ENCODE measurements at regions not wholly inside any gene's neighbourhood (a gene's known extent, or its start where the extent isn't known, plus 50 kb on each side); places are given as distances from the start of the nearest gene placed in this dataset.

DNA sequence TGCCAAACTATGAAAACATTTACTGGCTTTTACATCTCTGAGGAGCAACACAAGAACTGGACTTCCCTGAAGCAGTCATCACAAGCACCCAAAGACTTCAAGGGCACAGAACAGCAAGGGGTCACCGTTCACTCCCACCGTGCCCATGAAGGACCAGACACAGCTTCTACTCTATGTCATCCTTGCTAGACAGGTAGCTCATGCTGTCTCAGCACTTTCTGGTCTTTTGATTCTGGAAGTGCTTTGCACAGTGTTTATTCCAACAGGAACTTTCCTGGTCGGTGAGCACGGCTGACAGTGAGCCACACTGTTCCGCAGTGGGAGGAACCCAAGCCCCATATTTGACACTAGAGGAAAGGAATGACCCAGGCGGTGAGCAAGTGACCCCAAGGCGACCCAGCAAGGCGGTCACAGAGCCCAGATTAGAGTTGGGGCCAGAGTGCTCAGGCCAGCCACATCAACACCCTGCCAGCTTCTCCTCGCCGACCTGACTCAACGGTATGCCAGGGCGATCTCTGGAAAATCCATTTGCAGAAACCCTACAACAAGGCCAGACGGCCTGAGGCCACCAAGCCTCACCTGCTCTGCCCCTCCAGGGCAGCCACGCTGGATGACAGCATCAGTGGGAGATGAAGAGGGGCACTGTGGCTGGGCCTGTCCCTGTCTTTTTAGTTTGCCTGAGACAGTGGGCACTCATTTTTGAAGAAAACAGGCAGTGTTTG lies 318.6 kb downstream of the TCERG1L start:
- no peak for DNase-seq

DNA sequence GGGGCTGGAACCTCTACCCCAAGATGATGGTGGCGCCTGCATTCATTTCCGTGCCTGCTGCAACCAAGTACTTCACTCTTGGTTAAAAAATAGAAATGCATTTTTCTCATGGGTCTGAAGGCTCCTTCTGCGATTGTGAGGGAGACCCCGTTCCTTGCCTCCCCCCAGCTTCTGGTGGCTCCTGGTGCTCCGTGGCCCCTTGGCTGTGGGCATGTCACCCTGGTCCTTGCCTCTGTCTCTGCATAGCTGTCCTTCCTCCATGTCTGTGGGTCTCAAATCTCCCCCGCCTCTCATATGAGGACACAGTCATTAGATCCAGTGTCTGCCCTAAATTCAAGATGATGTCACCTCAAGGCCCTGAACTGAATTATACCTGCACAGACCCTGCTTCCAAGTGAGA lies 317.9 kb downstream of the TCERG1L start:
- no peak for DNase-seq

DNA sequence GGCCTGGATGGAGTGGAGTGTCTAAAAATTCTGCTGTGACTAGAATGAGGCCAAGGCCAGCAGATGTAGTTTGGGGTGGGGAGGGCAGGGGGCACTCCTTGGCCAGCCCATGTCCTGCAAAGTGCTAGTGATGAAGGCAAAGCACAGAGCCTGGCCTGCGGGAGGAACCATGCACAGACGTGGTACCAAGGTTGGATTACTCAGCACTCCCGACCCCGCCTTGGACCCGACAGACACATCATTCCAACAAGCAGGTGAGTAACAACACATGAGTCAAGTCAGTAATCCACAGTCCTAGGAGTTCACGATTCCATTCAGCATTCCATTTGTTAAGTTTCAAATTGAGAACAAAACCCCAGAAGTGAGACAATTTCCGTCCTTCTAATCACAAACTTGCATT lies 317.3 kb downstream of the TCERG1L start:
- no peak for DNase-seq

DNA sequence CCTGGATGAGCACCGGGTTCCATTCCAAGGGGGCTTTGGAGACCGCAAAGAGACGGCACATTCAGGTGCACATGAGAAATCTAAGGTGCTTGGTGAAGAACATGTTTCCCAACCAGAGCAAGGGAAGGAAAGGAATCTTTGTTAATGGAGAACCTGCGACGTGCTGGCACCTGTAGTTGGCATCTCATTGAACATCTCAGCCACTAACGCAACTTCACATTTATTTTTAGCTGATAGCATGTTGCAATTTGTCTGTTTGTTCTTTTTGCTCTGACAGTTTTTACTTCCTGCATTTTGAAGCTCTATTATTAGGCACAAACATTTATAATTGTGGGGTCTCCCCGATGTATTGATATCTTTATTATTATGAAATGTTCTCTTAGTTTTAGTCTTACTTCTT lies 316.7 kb downstream of the TCERG1L start:
- DNase-seq: no peak

DNA sequence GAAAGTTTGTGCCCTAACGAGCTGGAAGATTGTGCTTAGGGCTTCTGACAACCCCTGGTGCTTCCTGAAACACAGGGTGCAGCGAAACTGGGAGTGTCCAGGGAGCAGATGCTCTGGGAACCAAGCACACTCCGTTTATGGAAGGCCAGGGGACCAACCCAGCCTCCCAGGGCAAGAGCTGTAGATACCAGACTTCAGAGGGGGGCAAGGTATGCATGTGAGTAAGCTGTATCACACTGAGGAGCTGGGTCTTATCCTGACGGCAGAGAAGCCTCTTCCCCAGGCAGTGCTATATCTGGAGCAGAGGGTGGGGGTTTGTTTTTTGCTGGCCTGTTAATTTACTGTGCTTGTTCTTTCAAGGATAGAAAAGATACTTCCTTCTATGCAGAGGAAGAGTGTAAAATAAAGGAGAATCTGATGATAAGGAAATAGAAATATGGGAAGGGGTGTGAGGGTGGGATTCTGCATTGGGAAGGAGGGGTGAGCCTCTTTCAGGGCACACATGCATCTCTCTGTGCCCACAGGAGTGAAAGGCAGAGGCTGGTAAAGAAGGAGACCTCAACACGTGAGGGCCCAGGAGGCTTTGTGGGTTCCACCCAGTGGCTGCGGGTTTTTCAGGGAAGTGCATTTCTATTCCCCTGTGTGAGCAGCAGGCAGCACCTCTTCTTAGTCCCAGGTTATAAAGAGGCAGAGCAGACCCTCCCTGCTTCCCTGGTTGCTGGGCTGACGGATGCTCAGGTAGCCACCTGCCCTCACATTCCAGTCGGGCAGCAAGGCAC lies 314.1 kb downstream of the TCERG1L start:
- DNase-seq: no peak

DNA sequence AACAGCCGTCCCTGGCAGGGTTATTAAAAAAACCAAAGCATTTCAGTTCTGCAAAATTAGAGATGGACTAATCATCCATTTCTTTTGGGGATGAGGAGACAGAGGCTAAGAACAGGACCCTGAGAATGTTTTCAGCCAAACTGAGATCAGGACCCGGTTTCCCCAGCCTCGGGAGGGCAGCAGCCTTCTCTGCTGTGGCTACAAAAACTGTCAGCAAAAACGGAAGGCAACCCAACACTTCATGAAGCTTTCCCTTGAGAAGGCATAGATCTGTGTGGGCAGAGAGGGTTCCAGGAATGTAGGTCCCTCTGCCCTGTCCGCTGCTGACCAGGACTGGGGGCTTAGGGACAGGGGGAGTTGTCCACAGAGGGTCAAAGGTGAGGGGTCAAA lies 313.5 kb downstream of the TCERG1L start:
- DNase-seq: no peak

DNA sequence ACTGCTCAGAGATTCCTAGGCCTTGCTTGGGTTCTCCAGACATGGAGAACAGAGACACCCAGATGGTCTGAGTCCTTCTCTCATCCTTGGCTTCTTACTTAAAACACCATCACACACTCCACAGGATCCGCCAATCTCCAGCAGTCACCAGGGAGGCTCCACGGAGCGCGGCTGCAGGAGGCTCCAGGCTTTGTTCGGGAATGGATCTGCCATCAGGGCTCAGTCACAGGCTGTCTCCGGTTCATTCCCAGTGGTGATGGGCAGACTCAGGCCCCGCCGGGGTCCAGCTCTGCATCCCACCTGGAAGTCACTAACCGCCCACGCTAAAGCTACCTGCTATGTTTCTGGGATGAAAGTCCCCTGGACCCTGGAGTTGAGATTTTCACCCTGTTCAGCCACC lies 312.9 kb downstream of the TCERG1L start:
- DNase-seq: no peak

DNA sequence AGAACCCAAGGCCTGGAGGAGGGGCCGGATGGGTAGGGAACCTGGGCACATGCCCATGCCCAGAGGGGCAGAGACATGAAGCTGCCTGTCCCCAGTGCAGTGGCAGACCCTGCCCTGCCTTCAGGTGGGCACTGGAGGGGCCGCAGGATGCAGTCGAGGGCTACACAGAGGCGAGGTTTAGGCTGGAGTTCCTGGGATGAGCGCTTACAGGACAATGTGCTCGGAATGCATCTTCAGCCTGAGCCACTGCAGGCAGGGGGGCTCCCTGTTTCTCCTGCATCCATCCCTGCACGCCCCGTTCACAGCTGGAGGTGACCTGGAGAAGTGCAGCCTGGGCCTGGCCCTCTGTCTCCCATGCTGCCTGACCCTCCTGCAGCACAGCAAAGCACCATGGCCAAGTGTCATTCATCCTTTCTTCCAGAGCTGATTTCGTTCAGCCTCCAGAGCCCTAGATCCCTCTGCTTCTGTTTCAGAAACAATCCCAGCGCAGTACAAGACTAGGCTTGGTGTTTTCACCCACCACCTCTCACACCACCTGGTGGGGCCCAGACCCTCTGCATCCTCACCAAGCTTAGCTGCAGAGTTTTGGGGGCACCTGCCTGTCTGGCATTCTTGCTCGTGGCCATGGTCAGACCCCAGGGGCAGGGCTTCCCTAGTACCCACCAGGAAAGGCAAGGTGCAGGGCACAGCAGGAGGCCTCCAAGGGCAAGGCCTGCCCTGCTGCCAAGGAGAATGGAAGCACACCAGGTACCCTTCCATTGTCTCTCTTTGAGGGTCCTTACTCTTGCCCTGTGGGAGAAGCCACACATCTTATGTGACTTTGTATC lies 311.9 kb downstream of the TCERG1L start:
- no peak for DNase-seq

DNA sequence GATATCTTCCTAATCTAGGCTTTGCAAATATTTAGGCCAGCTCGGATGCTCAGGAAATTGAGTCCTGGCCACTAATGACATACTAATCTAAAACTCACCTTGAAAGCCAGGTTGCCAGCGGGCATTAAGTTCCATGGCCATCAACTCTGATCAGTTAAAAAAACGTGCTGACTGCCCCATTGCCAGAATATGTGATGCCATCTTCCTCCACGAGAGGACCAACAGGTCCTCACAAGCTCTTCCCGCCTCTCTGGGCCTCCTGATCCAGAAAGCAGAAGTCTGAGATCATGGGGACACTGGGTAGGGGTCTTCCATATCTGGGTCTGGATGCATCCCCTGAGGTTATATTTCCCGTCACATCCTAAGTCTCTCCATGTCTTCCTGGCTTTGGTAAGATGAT lies 311.3 kb downstream of the TCERG1L start:
- no peak for DNase-seq

DNA sequence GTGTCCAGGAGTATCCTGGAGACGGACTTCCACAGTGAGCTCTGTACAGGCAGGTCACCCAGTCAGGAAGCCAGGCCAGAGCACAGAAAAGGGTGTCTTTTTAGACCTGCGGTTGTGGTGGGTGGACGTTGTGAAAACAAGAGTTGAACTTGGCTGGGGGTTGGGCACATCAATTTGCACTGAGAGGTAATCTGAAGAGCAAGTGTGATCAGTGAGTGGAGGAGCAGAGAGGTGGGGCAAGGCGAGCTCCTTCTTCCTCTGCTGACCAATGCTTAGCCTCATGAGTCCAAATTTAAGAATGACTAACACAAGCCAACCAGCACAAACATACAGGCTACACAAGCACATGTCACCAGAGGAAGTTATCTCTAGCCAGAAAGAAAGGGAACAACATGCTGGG lies 310.8 kb downstream of the TCERG1L start:
- no peak for DNase-seq

DNA sequence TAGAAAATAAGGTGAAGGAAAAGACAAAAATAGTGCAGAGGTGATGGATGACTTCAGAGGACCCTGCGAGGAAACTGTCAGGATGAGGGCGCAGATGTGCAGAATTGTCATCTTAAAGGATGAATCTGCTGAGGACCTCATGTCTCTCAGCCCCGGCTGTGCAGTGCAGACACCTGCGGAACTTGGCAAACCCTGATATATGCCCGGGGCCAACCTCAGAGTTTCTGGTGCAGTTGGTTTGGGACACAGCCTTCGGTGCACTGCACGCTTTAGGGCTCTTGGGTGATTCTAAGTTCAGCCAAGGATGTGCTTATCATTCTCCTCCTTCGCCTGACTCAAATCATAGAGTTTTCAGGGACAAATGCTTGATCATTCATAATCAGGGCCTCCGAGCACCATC lies 310.1 kb downstream of the TCERG1L start:
- no peak for DNase-seq

DNA sequence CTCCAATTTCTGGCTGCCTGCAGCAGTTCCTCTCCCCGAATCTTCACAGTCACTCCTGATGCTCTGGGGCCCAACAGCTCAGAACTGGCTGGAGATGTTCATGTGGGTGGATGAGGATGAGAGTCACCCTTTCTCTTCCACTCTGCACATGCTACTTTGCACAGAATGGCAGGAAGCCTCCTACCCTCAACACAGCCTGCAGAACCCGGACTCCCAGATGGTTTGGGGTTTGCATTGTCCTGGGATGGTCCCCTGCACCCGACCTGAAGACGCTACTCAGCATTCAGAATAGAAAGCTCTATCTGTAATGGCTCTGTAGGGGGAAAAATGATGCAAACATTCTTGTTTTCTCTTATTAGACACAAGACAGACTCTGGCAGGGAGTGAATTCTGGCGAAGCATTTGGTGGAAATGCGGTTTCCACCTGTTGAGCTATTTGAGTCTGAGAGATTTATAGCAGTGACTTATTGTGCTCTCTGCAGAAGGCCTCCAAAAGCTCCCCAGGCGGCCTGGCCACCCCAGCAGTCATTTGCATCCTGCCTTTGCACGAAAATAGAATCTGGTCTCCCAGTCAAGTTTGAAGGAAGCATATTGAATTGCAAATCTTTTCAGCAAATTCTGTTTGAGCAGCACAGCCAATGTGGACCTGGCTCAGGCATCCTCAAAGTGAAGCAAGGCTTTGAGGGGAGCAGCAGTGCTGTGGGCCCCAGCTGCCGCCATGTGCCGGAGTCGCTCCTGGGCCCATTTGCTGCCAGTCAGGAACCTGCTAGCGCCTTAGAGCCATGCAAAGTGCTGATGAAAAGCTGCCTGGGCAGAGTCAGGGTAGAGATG lies 309.3 kb downstream of the TCERG1L start:
- no peak for DNase-seq

DNA sequence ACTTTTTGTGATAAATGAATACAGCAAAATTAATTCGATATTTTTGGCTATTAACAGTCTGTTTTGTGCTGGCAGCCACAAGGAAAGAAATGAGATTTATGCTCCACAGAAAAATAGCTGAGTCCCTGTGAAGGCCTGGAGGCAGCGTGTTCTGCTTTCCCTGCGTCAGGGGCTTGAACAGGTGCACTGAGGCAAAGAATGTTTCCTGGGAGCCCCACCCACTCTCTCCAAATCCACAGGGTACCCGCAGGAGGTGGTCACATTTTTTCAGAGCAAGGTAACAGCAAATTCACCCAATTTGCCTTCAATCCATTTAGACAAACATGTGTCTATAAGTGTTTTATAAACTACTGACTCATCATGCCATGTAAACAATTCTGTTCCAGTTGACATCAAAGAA lies 308.1 kb downstream of the TCERG1L start:
- no peak for DNase-seq

DNA sequence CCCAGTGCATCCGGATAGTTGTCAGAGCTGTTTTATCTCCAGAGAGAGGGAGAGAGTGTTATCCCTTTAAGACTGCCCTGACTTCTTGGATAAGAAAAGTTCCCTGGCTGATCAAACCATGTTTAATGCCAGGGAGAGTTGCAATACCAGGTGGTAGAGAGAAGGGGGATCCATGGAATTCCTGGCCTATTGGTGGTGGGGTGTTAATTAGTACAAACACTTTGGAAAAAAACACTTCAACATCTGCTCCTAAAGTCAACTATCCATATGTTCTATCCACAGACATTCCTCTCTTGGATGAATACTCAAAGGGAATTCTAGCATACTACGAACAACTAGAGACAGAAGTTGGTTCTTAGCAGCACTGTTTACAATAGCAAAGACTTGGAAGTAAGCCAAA lies 307.2 kb downstream of the TCERG1L start:
- DNase-seq: no peak

DNA sequence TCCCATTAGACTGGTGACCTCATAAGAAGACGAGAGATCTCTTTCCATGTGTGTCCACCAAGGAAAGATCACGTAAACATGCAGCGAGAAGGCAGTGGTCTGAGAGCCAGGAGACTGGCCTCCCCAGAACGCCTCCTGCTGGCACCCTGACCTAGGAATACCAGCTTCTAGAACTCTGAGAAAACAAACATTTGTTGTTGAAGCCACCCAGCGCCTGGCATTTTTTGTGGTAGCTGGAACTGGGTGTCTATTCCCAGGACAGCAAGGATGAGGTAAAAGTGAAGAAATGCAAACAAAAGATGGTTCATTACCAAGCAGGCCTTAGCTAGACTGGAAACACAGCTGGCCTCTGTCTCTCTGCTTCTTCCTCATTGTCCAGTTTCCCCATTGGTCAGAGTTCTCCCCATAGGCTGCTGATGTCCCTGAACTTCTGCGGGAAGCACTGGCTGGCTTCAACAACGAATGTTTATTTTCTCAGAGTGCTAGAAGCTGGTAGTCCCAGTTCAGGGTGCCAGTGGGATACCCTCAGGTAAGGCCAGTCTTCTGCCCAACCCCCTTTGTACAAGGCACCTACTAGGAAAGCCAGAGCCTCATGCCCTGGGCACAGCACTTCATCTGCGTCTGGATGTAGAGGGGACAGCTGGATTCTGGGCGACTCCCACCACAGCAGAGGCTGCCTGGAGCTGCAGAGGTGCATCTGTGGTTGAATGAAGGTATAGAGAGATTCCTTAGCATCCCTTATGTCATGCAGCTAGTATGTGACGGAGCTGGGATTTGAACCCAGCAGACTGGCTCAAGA lies 304.9 kb downstream of the TCERG1L start:
- DNase-seq: no peak

DNA sequence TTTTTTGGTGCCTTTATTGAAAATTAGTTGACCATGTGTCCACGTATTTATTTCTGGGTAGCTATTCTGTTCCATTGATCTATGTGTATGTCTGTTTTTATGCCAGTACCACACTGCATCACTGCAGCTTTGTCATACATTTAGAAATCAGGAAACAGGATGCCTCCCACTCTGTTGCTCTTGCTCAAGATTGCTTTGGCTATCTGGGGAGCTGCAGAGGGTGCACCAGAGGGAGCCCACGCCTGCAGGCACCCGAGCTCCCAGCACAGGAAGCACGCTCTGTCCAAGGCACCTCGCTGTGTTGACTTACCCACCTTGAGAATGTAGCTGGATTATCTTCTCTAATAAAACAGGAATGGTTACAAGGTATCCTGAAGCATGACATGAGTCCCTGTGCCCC lies 301.7 kb downstream of the TCERG1L start:
- no peak for DNase-seq

DNA sequence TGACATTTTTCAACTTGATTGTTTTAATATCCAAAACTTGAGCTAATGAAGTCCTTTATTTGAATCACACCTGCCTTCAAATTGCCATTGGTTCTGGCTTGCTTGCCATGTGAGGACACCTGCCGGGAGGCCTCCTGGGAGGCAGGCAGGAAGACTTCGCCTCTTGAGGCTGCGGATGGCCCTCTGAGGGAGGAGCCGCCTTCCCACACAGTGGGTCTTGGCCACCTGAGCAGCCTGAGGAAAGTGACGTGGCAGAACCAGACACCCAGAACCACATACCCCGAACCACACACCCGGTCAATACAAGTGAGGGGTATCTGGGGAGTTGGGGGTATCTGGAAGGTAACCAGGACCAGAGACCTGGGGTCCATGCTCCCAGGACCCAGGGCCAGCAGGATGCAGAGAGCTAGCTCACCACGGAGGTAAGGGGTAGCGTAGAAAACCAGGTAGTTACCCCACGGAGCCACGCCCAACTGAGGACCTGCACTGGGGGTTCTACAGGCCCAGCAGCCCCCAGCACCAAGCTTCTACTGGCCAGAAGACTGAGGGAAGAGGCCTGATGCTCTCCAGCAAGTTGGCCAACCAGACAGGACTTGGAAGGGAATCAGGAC lies 300.5 kb downstream of the TCERG1L start:
- DNase-seq: no peak

DNA sequence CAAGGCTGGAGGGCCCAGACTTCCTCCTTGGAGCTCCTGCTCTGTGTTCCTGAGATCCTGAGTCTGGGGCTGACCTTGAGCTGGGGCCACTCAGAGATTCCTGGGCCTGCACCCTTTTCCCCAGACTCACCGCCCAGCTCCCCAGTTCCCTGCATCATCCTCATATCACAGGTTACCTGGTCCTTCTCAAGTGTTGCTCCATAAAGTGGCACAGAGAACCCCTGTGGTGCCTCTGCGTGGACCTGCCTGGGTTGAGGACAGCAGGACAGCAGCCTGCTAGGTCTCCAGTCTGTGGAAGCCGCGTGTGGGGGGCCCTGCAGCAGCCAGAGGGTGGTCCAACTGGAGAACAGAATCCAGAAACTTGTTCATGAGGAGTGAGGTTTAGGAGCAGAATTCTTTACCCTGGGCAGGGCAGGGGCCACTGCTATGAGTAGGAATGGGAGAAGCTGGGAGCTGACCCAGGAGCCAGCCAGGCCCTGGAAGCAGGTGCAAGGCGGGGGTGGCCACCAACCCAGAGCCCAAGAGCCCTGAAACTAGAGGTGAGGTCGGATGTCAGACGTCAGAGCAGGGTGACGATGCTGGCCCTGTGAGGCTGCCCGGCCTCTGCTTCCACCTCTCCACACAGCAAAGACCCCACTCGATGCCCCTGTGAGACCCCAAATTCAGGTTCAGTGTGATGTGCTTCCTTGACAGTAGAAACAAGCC lies 299.4 kb downstream of the TCERG1L start:
- no peak for DNase-seq

DNA sequence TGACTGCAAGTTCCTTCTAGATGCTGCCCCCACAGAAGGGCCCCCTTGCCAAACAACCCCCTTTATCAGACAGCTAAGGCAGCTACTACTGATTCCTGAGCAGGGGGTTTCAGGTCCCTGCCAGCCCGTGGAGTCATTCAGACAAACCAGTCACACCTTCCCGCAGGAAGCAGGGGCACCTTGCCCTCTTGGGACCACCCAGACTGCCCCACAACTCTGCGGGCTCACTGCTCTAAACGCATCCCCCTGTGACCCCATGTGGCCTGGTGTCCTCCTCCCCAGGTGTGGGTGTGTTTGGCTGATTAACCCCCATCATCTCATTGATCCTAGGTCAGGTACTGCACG lies 298.9 kb downstream of the TCERG1L start:
- DNase-seq: no peak

DNA sequence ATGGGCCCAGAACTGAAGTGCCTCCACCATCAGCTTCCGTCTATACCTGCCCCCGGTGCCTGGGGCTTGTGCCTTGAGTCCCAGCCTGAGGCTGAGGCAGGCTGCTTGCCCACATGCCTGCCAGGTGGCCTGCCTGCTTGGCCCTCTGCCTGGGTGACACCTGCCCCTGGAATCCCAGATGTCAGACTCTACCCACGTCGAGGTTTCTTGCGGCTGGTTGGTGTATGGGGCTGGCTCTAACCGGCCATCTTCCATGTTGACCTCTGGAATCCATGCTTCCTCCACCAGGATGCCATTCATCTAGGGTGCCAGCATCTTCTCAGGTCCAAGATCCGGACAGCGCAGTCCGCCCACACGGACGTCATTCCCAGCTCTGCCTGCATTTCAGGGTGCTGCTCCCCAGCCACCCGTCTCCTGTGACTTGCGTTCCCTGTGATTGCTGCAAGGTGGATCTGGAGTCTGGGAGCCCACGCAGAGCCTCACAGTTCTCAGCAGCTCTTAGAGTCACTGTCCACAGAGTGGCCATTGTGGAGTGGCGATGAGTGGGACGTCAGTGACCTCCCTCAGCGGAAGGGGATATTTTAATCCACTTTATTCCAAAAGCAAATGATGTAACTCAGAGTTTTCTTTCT lies 298.1 kb downstream of the TCERG1L start:
- DNase-seq: no peak

DNA sequence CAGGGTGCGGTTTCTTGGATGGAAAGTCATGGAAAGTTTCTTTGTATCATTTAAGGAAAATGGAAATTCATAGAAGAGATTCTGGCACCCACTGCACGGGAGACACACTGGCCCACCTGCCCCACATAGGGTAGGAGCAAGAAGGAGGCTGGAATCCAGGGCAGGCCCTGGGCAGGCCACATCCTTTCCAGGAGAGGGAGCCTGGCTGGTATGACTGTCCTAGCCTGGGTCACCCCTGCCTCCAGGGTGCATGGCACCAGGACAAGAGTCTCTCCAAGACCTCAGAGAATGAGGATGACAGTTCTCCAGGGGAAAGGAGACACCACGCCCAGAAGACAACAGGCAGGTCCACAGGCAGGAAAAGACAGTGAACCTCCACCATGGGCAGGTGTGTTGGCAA lies 297.2 kb downstream of the TCERG1L start:
- DNase-seq: no peak

Data from NCI-H1105 treated with DMSO at 0.1 percent for 48 hours (cell line).